M059J (cell line): ENCODE measurements at regions not wholly inside any gene's neighbourhood (a gene's known extent, or its start where the extent isn't known, plus 50 kb on each side); places are given as distances from the start of the nearest gene placed in this dataset.
A peak's percentile ranks its signal among the peaks of the same experiment; 100 is the strongest.

Experiments
- DNase-seq: peaks from one replicate; pipeline ENCODE4 v3.0.0-alpha.2; 2012; ENCODE audit warnings: low read depth

DNA sequence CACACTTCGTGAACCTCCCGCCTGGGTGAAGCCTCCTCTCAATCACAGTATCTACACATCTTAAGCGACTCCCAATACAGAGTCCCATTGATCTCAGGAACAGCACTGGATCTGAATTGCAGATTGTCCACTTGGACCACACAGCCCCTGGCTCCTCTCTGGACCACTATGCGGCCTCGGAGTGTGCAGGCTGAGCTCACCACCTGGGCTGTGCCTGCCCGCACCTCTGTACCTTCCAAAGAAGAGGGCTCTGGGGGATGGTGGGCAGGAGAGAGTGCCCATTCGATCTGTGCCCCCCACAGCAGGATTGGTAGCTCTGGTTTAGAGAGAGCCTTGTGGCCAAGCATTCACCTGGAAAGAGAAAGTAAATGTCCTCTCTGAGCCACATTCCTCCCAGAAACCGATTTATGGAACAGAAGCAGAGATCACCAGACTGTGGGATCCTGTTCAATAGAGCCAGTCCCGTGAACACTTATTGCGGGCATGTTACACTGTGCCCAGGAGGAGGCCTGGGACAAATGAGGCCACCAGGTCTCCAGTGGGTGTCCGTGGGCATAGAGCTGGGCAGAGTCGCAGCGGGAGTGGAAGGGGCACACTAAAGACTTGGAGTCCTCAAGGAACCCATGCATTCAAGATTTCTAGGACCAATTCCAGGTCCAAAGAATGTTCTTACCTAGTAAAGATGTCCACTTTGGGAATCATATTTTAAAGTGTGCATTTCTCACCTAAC is 141.6 kb upstream of the SOX1 start:
- DNase-seq = no peak

- no peak for DNase-seq
These were observed 140.3 kb upstream of the SOX1 start for GRCh38 chr13:111926501-111927180.

DNA sequence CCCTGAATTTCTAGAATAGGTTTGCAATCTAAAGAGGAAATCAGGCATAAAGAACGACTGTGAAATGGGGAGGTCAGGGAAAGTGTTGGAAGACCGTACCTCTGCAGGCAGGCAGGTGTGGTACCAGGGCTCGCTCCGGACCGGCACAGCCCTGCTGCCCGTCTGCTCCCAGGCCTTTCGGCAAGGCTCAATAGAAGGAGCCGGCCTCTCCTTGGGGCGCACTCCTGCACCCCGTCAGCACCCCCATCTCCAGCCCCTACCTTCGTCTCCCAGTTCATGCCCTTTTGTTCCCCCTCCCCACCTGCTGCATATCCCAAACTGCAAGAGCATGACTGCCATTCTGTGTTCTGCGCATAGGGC is 139.8 kb upstream of the SOX1 start:
- no peak for DNase-seq

DNA sequence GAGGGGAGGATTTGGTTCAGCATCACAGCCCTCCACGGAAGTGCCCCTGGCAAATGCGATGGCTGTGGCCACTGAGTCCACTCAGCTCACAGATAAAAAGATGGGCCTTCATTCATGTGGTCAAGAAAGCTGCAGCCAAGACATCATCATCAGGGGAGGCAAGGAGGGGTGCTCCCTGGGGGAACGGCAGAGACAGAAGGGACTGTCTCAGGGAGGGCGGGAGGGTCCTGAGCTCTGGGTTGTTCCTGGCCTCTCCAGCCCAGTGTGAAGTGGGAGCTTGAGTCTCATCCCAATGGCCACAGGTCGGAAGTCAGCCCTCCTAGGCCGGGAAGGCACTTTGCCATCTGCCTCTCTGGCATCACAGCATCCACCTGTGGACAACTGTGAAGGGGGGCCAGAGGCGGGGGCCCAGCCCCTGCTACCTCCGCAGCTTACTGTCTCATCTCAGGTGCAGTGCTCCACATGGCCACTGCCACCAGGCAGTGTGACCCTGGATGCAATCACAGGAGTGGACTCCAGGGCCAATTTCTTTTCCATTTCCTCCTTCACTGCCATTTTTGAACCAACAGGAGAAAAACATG is 137.8 kb upstream of the SOX1 start:
- no peak for DNase-seq

- no peak for DNase-seq
These were observed 130.6 kb upstream of the SOX1 start for GRCh38 chr13:111936267-111936925.

DNA sequence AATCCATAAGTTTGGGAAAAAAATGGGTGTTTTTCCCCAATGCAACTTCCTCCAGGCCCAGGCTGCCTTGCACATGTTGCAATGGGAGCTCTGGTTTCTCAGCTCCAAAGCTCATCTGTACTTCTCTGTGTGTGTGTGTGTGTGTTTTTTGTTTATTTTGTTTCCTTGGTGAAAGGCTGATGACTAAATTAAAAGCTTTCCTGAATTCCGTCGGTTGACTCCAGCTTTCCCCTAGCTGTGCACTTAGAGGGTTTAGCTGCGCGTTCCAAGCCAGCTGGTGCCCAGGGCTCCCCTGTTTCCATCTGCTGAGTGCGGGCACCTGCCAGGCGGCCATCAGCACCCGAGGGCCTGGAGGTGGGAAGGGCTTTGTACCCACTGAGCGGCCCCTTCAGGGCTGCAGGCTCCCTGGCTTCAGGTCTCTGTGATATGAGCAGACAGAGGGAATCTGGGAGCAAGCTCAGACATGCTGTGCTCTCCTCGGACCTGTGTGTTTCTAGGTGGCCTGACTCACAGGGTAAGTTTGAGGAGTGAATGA is 129.1 kb upstream of the SOX1 start:
- peak; percentile 18 for DNase-seq

GRCh38 chr13:111938741-111939665 is 127.9 kb upstream of the SOX1 start:
- DNase-seq = no peak

GRCh38 chr13:111939666-111940278 is 127.2 kb upstream of the SOX1 start:
- DNase-seq = no peak

DNA sequence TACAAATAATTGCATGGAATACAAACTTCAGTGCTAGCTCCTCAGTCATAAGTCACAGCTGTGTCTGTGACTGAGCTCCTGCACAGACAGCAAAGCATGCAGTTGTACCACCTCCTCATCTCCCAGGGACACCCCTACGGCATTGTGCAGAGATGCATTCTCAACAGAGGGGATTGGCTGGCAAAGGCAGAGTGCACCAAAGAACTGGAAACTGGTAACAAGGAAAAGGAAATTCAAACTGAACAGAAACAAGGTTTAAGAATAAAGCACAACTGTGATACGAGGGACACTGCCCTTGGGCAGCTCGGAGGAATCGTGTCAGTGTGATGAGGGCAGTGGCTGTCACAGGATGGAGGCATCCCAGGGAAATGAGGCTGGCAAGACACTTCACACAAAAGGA is 126.1 kb upstream of the SOX1 start:
- no peak for DNase-seq

GRCh38 chr13:111941845-111942447 is 125.0 kb upstream of the SOX1 start:
- no peak for DNase-seq

- DNase-seq = no peak
These were observed 123.6 kb upstream of the SOX1 start for GRCh38 chr13:111943229-111943795.

GRCh38 chr13:111944171-111944583 is 122.8 kb upstream of the SOX1 start:
- DNase-seq = no peak

DNA sequence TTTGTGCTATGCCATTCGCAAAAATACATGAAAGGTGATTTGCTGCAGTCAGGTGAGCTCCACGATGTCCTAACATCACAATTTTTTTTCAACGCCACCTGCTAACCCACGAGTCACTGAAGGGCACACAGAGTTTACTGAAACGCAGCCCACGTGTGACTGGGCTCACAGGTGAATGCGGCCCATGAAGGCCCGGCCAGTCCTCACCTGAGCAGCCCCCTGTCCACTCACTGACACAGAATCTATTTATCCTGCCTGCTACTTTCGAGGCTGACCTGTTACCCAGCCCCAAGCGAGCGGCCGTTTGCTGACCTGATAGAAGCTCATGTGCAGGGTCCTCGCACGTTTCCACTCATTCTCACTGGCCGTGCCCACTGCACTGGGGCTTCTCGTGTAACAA is 121.9 kb upstream of the SOX1 start:
- no peak for DNase-seq

DNA sequence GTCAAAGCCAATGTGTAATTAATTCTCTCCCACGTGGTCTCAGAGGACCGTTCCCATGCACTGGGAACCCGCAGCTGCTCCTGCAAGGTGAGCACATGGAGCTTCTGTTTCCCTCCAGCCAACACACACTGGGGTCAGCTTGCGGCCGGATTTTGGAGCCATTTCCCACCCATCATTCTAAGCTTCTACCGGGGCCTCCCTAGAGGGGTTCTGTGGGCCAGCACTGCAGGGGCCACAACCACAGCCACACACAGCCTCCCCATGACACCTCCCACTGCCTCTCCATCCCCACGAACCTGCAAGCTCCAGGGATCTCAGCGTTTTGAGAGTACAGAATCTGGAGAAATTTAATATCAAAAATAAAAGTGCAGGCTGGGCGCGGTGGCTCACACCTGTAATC is 120.7 kb upstream of the SOX1 start:
- DNase-seq = no peak

- DNase-seq = no peak
These were observed 119.7 kb upstream of the SOX1 start for GRCh38 chr13:111947026-111947810.

DNA sequence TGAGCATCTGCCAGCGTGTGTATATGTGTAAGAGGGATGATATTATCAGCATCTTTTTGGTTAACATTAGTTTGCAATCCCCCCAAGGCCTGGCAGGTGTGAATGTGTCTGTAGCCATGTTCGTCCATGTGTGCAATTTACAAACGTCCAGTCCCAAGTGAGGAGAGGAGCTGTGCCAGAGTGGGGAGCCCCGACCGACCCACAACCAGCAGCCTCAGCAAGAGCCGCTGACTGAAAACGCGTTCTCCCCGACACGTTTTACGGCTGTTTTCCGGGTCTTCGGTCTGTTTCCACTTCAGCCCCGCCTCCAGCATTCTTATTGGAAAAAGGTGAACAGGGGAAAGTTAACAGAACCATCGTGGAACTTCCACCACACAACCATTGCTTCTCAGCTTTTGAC is 119.1 kb upstream of the SOX1 start:
- no peak for DNase-seq

DNA sequence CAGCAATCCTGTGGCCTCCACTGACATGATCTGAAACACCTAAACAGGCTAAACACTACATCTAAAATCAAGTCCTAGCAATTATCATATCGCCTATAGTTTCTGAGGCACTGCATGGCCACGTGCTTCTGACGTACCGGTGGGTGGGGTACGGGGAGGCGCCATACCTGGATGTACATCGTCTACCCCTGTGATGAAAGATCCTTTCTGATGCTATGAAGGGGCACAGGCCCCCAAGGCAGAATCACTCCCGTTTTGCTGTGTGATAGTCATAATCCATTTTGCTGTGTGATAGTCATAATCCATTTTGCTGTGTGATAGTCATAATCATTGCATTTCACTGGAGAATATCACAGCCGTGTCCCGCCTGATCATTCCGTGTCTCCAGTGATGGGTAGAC is 118.7 kb upstream of the SOX1 start:
- no peak for DNase-seq

GRCh38 chr13:111948811-111949210 is 118.1 kb upstream of the SOX1 start:
- DNase-seq = no peak

- no peak for DNase-seq
These were observed 117.6 kb upstream of the SOX1 start for GRCh38 chr13:111949311-111949710.
